Upper lobe of left lung (tissue), 4 donors: ENCODE measurements at regions not wholly inside any gene's neighbourhood (a gene's known extent, or its start where the extent isn't known, plus 50 kb on each side); places are given as distances from the start of the nearest gene placed in this dataset.

Experiments used
- CTCF ChIP-seq, 6 experiments: fragments of 450-650 bp in 4 of 6; fragments of 200-600 bp in 2 of 6; sonication (generic) in 2 of 6; IDR thresholded peaks; one replicate each; pipeline ENCODE4 v1.5.1; 2016 to 2019; ENCODE audit warnings: antibody characterized with exemption in 6 of 6
- EP300 ChIP-seq, 4 donors: sonication (generic); formaldehyde crosslinking; IDR thresholded peaks; one replicate each; pipeline ENCODE4 v1.5.1; 2017; ENCODE audit warnings: antibody characterized with exemption in 4 of 4, control low read depth in 2 of 4
- POLR2A ChIP-seq, 4 donors: fragments of 450-650 bp; IDR thresholded peaks; one replicate each; pipeline ENCODE4 v1.5.1; 2016 to 2017; ENCODE audit warnings: antibody characterized with exemption in 4 of 4, mild to moderate bottlenecking in 2 of 4
- POLR2AphosphoS5 ChIP-seq, 2 donors: sonication (generic); formaldehyde crosslinking; IDR thresholded peaks; one replicate each; pipeline ENCODE4 v1.5.1; 2017; ENCODE audit warnings: antibody characterized with exemption in 2 of 2

- TF ChIP-seq CTCF (IDR thresholded peaks at IDR 0.05) (no peak), POLR2A (IDR thresholded peaks at IDR 0.05) (no peak), POLR2AphosphoS5 (IDR thresholded peaks at IDR 0.05) (no peak), EP300 (IDR thresholded peaks at IDR 0.05) (no peak)
These were observed 55.7 kb downstream of the SOX9 start for GRCh38 chr17:72176516-72176851.
